HG03342 (cell line): ENCODE measurements at regions not wholly inside any gene's neighbourhood (a gene's known extent, or its start where the extent isn't known, plus 50 kb on each side); places are given as distances from the start of the nearest gene placed in this dataset.

ENCODE experiments used
- ATAC-seq: cut with Tn5 transposase; IDR thresholded peaks from one replicate; pipeline ENCODE4 v1.9.1; 2021; ENCODE audit warnings: mild to moderate bottlenecking, moderate library complexity; ENCODE audit not compliant: unreplicated experiment

DNA sequence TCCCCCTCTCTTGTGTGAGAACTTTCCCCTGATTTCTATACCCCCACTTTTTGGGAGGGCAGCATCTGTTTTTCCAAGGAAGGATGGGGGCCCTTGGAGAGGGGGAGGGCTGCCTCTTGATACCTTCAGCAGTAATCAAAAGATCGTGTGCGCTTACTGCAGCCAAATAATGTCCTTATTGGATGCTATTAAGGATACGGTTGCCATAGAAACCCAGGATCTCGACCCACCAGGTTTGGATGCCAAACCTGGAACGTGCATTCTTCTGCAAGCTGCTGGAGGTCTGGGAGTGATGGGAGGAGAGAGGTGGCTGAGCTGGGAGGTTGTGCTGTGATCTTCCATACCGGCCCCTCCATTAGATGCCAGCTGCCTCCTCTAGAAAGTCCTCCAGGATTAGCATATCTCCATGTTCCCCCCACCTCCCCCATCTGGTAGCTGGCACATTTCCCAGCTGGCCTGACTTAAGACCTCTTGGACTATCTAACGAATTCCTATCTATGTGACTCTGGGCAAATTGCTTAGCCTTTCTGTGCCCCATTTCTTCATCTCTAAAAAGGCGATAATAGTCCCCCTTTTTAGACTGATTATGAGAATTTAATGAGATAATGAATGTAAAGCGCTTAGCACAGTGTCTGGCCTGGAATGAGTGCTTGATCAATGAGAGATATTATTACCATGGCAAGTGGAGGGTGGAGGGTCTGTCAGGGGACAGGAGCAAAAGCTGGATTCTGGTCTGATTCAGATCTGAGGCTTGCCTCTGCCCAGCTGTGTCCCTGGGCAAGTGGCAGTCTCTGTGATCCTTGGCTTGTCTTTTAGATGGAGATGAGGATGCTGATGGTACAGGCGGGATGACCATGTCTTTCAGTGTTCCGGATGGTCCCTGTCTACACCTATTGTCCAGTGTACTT, 78.5 kb upstream of the PCBD1 start:
- no peak for ATAC-seq

- ATAC-seq: peak; percentile 90
These were observed 79.5 kb upstream of the PCBD1 start for GRCh38 chr10:70967591-70968587.

- ATAC-seq: no peak
These were observed 80.8 kb upstream of the PCBD1 start for GRCh38 chr10:70969188-70969587.

- ATAC-seq: no peak
These were observed 82.5 kb upstream of the PCBD1 start for GRCh38 chr10:70970830-70971229.

DNA sequence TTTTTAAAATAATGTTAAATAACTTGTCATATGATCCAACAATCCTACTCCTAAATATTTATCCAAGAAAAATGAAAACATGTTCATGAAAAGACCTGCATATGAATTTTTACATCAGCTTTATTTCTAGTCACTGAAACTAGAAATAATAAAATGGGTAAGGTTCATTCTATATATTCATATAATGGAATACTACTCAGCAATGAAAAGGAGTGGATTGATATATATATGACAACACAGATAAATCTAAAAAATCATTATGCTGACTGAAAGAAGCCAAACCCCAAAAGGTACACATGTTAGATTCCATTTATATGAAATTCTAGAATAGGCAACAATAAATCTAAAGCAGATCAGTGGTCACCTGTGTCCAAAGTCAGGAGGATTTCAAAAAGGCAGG, 84.9 kb upstream of the PCBD1 start:
- ATAC-seq: no peak

DNA sequence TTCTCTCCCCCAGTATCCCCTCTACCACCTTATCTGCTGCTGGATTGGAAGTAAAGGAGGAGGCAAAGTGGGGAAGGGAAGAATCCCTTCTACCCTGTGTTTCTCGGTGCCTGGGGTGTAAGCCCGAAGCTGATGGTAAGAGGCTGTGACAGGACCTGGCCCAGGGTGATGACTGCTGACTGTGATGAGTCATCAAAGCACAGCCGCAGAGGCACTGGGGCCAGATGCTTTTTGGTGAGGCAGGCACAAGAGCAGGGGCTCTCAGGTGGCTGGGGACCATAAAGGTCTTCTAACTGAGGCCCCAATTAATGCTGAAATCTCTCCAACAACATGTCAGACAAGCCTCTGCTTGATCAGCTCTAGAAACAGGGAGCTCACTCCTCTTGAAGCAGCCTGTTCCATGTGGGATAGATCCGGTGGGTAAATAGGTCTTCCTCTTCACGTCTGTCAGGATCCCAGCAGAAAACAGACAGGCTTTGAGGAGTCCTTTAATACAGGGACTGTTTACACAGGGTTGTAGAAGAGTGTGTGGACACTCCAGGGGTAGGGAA, 86.1 kb upstream of the PCBD1 start:
- ATAC-seq: no peak

GRCh38 chr10:70974920-70975319, 86.6 kb upstream of the PCBD1 start:
- ATAC-seq: no peak

DNA sequence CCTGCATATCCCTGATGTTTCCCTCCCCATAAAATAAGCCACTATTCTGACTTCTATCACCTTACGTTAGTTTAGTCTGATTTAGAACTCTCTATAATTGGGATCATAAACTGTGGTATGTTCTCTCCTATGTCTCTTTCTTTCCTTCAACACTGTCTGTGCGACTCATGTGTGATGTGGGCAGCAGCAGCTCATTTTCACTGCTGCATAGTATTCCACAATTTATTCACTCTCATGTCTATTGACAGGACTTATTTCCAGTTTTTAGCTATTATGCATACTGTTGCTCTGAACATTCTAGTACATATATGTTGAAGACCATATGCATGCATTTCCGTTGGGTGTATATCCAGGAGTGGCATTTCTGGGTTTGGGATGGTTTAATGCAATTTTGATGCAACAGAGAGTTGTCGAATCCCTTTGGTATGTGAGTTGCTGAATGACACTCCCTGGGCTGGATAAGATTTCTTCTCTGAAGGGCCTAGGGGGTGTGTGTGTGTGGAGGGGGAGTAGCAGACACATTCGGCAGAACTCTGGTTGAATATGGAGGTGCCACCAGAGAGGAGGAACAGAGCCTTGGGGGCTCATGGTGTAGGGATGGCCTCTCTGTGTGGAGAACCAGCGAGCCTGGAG, 87.8 kb upstream of the PCBD1 start:
- no peak for ATAC-seq

GRCh38 chr10:70977625-70978024, 89.3 kb upstream of the PCBD1 start:
- ATAC-seq: no peak

GRCh38 chr10:70978181-70978580, 89.8 kb upstream of the PCBD1 start:
- ATAC-seq: no peak

DNA sequence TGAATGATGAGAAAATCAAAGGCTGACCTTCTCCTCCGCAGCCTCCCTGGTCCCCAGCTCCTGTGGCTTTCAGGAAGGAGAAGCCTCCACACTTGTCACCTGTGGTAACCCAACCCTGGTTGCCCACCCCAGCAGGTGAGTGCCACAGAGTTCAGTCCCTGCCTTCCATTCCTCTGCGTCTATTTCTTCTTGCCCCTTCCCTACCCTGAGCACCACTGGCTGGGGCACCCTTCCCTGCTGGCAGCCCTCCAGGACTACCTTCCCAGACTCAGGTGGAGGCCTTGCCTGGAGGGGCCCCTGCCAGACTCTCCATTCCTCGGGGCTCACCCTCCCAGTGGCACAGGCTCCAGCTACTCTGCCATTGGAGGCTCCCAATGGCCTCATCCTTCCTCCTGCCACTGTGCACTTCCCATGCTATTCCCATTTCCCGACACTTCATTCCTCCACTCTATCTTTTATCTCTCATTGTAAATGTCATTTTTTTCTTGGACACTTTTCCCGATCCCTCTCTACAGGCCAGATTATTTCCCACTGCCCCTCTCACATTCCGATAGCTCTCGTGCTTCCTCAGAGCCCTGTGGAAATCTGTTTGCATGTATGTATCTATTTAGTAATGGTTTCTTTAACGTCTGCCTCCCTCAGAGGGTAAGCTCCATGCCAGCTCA, 90.6 kb upstream of the PCBD1 start:
- ATAC-seq: no peak

DNA sequence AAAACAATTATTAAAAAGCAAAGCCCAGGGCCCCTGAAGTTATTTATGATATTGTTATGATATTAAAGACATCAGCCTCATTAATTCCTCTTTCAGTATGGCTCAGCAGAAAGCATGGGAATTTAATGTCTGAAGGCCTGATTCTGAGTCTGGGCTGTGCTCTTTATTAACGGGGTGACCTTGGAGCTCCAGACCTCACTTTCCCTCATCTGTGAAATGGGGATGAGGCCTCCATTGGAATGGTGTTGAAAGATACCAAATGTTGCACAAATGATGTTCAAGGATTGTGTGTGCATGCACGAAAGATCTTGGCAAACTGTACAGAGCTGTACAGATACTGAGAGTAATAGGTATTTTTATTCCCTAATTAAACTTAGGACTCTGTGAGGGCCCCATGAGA, 92.3 kb upstream of the PCBD1 start:
- no peak for ATAC-seq

DNA sequence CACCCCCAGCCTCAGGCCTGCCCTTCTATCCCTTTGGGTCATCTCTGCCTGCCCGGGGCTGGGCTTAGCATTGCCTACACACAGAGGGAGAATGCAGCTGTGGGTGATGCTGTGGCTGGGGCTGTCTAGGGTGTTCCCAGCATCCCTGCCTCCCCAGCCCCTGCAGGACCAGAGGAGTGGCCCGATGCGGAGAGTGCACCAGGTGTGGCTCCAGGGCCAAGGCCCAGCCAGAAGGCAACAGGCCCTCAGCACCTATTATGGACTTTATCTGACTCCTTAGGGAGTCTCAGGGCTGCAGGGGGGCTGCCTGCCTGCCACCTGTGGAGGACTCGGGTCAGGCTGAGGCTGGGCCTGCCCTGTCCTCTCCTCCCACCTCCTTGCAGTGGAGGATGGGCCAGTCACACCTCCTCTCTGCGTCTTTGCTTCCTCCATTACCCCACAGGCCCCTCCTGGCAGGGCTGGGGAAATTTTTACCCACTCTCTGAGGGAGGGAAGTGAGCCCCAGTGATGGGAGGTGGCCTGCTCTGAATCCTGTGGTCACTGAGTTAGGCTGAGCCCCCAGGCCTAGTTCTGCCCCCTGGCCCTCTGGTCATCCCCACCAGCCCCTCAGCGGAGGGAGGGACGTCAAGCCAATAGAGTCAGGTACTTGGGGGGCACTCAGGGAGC, 92.9 kb upstream of the PCBD1 start:
- no peak for ATAC-seq

- no peak for ATAC-seq
These were observed 93.6 kb upstream of the PCBD1 start for GRCh38 chr10:70981936-70982335.

DNA sequence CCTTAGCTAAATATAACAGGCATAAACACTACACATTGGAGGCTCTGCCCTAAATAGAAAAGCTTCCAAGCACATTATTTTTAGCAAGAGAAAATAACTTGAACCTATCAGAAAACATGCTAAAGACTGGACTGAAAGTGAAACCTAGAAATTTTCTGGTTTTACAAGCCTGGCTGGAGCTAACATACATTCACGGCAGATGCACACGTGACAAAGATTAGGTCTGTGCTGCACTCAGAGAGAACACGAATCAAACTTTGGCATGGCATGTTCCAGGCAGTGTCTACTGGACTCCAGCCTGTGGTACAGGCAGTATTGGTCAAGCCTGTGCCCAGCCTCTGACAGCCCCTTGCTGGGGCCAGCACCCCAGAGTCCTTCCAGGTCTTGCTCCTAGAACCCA, 94.1 kb upstream of the PCBD1 start:
- ATAC-seq: peak; percentile 79

DNA sequence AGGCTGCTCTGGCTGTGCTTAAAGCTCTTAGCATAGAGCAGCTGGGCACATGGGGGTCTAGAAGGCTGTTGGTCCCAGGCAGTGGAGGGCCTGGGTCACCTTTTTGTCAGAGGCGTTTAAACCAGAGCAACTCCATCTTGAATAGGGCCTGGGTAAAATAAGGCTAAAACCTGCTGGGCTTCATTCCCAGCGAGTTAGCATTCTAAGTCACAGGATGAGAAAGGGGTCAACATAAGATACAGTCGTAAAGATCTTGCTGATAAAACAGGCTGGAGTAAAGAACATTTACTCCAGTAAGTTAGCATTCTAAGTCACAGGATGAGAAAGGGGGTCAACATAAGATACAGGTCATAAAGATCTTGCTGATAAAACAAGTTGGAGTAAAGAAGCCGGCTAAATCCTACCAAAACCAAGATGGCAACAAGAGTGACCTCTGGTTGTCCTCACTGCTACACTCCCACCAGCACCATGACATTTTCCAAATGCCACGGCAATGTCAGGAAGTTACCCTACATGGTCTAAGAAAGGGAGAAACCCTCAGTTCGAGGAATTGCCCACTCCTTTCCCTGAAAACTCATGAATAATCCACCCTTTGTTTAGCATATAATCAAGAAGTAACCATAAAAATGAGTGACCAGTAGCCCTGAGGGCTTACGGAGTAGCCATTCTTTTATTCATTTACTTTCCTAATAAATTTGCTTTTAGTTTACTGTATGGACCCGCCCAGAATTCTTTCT, 96.8 kb upstream of the PCBD1 start:
- no peak for ATAC-seq

- no peak for ATAC-seq
These were observed 97.7 kb upstream of the PCBD1 start for GRCh38 chr10:70985824-70986622.

GRCh38 chr10:70986623-70986950, 98.2 kb upstream of the PCBD1 start:
- no peak for ATAC-seq
